GM19240 (cell line): ENCODE measurements at regions not wholly inside any gene's neighbourhood (a gene's known extent, or its start where the extent isn't known, plus 50 kb on each side); places are given as distances from the start of the nearest gene placed in this dataset.

Source experiments
- DNase-seq: peaks from one replicate; pipeline ENCODE4 v3.0.0; 2011; ENCODE audit warnings: low spot score; ENCODE audit not compliant: insufficient read length

- no peak for DNase-seq
Observed at GRCh38 chr3:80526153-80526552, 758.4 kb upstream of the ROBO1 start.

- no peak for DNase-seq
Observed at GRCh38 chr3:80521081-80521480, 753.3 kb upstream of the ROBO1 start.

- no peak for DNase-seq
Observed at GRCh38 chr3:80519436-80519835, 751.6 kb upstream of the ROBO1 start.

GRCh38 chr3:80496452-80496851, 728.7 kb upstream of the ROBO1 start:
- no peak for DNase-seq

DNA sequence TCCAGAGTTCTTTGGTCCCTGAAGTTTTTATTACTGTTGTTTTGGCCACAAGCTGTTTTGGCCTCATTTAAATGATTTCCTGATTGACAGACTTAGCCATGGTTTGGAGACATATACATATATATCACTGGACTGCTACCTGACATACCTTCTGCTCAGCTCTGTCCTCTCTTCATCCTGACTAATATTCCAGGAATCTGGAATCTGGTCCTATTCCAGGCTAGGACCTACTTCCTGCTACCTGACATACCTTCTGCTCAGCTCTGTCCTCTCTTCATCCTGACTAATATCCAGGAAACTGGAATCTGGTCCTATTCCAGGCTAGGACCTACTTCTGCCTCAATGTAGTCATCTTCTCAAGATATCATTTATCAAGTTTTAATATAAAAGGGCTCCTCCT, 724.4 kb upstream of the ROBO1 start:
- no peak for DNase-seq

- DNase-seq: no peak
Observed at GRCh38 chr3:80472961-80473360, 705.2 kb upstream of the ROBO1 start.

DNA sequence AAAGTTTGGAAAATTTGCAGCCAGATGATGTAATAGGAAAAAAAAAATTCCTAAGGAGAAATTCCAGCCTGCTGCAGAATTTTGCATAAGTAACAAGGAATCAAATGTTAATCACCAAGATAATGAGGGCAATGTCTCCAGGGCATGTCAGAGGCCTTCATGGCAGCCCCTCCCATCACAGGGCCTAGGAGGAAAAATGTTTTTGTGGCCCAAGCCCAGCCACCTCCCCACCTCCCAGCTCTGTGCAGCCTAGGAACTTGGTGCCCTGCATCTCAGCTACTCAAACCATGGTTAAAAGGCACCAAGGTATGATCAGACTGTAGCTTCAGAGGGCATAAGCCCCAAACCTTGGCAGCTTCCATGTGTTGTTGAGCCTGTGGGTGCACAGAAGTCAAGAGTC, 704.7 kb upstream of the ROBO1 start:
- no peak for DNase-seq

GRCh38 chr3:80470433-80470832, 702.6 kb upstream of the ROBO1 start:
- no peak for DNase-seq

DNA sequence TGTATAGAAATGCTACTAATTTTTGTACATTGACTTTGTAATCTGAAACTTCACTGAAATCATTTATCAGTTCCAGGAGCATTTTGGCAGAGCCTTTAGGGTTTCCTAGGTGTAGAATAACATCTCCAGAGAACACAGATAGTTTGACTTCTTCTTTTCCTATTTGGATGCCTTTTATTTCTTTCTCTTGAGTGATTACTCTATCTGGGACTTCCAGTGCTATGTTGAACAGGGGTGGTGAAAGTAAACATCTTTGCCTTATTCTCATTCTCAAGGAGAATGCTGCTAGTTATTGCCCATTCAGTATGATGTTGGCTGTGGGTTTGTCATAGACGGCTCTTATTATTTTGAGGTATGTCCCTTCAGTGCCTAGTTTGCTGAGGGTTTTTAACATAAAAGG, 697.9 kb upstream of the ROBO1 start:
- no peak for DNase-seq

DNA sequence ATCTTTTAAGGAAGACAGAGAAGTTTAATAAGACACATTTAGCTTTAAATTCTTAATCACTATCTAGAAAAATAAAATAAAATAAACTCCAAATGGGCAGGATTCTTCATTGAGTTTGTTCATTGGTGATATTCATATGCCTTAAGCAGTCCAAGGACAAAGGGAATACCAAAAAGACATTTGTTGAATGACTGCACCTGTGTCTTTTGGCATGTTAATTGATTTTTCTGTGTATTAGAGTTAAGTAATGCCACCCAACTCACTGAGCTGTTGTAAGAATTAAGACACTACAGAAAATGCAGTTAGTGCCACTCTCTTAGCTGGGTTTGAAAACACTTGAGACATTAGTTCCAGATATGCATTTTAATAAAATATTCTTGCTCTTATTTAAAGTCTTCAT, 683.6 kb upstream of the ROBO1 start:
- DNase-seq: no peak

DNA sequence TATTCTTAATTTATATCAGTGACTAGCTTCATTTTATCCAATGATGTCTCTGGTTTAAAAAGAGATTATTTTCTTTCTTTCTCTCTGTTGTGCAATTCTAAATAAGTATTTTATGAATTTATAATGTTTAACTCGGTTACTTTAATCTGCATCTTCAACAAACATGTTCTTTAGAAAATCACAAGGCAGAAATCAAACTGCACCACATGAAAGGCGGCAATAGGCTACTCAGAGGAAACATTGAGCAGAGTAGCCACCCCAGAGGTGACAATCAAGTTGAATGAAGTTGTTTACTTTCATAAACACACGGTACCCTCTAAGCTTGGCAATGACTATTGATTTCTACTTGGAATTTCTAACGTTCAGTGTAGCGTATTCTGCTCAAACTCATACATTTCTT, 677.8 kb upstream of the ROBO1 start:
- no peak for DNase-seq

DNA sequence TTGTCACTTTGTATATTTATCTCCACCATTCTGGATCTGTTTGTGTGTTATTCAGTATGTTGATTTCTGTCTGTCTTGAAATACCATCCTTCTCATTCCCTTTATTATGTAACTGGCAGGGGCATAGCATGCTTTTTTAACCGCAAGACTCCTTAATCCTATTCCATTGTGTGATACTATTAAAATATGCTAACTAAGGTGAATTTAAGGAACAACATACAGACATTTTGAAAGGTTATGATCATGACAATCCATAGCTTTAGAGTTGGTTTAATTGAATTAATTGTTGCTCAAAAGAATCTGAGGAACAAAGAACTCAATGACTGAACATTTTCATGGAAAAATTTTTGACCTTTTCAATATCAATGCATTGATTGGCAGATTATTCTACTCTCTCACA, 677.3 kb upstream of the ROBO1 start:
- DNase-seq: no peak

DNA sequence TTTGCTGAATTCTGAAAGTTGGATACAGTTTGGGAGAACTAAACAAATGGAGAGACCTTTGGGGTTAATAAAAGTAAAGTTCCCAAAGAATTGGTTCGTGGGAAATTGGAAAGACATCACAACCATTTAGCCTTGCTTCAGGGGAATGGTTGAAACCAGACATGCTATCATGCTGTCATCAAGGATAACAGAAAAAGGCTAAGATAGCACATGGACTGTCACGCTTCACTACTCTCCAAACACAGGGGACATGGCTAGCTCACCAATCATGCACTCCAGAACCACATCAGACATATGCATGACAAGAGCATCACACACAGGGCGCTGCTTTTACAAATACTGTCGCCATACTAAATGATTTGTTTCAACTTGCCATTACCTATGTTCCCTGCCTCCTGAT, 671.7 kb upstream of the ROBO1 start:
- no peak for DNase-seq

- no peak for DNase-seq
Observed at GRCh38 chr3:80434366-80434765, 666.6 kb upstream of the ROBO1 start.

DNA sequence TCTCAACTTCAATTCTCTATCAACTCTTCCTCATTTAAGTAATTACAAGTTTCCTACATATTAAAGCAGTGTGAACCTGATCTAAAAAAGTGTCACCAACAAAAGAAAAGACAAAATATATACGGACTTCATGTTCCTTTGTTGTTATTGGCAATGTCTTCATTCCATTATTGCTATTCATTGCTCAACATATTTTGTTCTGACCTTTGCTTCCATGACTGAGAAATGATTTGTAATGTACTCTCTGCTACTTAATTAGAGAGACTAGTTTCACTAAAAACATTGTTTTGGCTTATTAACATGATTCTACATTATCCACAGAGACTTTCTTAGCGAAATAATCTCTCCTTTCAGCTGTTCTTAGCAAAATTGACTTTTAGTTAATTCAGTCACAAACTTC, 657.2 kb upstream of the ROBO1 start:
- no peak for DNase-seq

DNA sequence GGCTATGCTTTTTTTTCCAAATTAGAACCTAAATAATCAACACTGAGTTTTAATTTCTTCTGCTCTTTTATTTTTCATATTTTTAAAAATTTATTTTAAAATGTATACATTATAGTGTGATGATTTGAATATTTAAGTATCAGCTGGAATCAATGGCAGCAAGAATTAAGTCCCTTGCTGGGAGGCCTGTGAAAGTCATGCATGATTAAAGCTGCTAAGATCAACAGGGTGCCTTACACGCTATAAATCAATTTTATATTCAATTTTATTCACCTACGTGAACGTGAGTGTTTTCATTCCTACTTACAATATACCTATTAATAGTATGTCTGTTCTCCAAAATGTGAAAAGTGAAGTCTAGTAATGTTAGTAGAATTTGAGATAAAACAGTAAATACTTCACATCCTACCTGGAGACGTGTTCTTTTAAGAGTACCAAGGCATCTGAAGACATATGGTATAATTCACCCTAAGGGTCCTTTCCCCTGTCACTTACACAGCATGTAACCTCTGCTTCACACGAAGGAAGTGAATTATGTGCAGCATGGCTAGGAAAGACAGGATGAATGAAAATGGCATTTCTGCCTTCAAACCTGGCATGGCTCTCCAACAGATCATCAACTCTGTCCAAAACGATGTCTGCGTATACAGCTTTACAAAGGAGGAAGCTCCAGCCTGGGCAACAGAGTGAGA, 640.4 kb upstream of the ROBO1 start:
- no peak for DNase-seq

- DNase-seq: no peak
Observed at GRCh38 chr3:80405618-80406017, 637.8 kb upstream of the ROBO1 start.

- no peak for DNase-seq
Observed at GRCh38 chr3:80395023-80395422, 627.2 kb upstream of the ROBO1 start.

GRCh38 chr3:80391573-80391972, 623.8 kb upstream of the ROBO1 start:
- no peak for DNase-seq

DNA sequence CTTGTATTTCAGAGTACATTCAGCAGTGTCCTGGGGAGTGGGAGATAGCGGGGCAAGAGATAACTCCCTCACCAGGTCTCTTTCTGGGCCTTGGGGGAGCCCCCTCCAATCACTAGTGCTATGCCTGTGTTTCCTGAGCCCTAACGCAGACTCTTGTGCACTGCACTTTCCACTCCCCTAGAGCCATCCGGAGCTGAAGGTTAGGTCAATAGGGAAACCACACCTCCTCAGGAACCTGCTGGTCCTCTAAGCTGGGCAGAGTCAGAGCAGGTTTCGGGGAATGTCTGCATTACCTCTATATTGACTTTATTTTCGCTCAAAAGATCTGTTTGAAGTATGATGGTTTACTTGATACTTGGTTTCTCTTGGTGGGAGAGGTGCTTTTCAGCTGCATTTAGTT, 617.0 kb upstream of the ROBO1 start:
- no peak for DNase-seq

DNA sequence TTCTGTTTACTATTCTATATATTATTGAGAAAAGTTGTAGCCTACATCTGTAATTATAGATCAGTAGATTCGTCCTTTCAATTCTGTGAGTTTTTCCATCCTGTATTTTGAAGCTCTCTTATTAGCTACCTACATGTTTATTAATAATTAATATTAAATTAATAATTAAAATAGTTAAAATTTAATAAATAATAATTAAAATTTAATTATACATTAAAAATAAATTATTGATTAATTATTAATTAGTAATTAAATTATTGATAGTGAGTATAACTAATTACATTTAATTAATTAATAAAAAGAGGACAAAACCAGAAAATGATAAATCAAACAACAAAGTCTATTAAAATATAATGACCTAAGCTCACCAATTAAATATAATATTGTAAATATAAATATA, 606.6 kb upstream of the ROBO1 start:
- no peak for DNase-seq

DNA sequence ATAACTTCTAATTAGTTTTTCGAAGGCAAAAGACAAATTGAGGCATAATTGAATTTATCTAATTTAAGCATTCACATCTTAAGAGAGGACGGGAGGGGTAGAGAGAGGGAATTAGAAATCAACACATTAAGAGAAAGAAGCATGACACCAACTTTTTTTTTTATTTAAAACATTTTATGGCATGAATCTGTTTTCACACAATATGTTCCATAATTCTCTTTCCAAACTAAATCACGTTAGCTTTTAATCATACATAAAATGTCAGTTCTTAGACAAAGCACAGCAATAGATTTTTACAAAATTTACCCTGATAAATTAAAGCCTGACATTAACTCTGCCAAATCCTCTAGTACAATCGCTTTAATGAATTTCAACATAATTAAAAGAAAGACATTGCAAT, 600.8 kb upstream of the ROBO1 start:
- no peak for DNase-seq

DNA sequence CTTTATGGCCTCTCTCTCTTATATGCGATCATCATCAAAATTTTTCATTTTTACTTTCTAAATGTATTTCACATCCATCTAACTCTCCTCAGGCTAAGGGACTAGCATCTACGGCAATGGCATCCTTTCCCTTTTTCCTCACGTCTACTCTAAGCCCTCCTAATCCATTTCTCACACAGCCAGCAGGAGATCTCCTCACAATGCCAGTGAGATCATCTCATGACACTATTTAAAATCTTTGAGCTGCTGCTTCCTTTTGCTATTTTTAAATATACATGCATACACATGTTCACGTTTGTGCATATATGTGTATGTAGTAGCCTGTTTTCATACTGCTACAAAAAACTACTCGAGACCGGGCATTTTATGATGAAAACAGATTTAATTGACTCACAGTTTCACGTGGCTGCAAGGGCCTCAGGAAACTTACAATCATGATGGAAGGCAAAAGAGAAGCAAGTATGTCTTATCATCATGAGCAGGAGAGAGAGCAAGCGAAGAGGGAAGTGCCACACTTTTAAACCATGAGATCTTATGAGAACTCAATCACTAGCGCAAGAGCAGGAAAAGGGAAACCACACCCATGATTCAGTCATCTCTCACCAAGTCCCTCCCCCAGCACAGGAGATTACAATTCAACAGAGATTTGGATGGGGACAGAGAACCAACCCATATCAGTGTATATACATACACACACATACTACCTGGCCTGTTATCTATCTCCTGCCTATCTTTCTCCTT, 599.2 kb upstream of the ROBO1 start:
- DNase-seq: no peak
